ENCODE measurements at regions not wholly inside any gene's neighbourhood (a gene's known extent, or its start where the extent isn't known, plus 50 kb on each side); places are given as distances from the start of the nearest gene placed in this dataset.

DNA sequence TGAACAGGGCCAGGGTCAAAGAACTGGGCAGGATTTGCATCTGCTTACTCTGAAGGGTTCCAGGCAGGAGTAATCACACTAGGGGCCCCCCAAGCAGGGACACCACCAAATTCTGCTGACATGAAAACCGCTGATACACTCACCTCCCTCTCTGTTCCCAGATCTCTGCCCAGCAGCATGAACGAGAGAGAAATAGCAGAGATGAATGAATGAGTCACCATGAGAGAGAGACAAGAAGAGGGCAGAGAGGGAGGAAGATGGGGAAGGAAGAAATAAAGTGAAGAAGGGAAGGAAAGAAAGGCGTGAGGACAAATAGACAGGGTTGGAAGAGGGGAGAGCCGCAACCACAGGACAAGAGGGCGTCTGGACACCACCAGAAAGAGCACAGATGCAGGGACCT, 285.9 kb upstream of the NEBL start (continued):
- TF ChIP-seq, protein P1, sequence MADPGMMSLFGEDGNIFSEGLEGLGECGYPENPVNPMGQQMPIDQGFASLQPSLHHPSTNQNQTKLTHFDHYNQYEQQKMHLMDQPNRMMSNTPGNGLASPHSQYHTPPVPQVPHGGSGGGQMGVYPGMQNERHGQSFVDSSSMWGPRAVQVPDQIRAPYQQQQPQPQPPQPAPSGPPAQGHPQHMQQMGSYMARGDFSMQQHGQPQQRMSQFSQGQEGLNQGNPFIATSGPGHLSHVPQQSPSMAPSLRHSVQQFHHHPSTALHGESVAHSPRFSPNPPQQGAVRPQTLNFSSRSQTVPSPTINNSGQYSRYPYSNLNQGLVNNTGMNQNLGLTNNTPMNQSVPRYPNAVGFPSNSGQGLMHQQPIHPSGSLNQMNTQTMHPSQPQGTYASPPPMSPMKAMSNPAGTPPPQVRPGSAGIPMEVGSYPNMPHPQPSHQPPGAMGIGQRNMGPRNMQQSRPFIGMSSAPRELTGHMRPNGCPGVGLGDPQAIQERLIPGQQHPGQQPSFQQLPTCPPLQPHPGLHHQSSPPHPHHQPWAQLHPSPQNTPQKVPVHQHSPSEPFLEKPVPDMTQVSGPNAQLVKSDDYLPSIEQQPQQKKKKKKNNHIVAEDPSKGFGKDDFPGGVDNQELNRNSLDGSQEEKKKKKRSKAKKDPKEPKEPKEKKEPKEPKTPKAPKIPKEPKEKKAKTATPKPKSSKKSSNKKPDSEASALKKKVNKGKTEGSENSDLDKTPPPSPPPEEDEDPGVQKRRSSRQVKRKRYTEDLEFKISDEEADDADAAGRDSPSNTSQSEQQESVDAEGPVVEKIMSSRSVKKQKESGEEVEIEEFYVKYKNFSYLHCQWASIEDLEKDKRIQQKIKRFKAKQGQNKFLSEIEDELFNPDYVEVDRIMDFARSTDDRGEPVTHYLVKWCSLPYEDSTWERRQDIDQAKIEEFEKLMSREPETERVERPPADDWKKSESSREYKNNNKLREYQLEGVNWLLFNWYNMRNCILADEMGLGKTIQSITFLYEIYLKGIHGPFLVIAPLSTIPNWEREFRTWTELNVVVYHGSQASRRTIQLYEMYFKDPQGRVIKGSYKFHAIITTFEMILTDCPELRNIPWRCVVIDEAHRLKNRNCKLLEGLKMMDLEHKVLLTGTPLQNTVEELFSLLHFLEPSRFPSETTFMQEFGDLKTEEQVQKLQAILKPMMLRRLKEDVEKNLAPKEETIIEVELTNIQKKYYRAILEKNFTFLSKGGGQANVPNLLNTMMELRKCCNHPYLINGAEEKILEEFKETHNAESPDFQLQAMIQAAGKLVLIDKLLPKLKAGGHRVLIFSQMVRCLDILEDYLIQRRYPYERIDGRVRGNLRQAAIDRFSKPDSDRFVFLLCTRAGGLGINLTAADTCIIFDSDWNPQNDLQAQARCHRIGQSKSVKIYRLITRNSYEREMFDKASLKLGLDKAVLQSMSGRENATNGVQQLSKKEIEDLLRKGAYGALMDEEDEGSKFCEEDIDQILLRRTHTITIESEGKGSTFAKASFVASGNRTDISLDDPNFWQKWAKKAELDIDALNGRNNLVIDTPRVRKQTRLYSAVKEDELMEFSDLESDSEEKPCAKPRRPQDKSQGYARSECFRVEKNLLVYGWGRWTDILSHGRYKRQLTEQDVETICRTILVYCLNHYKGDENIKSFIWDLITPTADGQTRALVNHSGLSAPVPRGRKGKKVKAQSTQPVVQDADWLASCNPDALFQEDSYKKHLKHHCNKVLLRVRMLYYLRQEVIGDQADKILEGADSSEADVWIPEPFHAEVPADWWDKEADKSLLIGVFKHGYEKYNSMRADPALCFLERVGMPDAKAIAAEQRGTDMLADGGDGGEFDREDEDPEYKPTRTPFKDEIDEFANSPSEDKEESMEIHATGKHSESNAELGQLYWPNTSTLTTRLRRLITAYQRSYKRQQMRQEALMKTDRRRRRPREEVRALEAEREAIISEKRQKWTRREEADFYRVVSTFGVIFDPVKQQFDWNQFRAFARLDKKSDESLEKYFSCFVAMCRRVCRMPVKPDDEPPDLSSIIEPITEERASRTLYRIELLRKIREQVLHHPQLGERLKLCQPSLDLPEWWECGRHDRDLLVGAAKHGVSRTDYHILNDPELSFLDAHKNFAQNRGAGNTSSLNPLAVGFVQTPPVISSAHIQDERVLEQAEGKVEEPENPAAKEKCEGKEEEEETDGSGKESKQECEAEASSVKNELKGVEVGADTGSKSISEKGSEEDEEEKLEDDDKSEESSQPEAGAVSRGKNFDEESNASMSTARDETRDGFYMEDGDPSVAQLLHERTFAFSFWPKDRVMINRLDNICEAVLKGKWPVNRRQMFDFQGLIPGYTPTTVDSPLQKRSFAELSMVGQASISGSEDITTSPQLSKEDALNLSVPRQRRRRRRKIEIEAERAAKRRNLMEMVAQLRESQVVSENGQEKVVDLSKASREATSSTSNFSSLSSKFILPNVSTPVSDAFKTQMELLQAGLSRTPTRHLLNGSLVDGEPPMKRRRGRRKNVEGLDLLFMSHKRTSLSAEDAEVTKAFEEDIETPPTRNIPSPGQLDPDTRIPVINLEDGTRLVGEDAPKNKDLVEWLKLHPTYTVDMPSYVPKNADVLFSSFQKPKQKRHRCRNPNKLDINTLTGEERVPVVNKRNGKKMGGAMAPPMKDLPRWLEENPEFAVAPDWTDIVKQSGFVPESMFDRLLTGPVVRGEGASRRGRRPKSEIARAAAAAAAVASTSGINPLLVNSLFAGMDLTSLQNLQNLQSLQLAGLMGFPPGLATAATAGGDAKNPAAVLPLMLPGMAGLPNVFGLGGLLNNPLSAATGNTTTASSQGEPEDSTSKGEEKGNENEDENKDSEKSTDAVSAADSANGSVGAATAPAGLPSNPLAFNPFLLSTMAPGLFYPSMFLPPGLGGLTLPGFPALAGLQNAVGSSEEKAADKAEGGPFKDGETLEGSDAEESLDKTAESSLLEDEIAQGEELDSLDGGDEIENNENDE (IDR thresholded peaks at IDR 0.05; ENCODE audit: insufficient replicate concordance, low read length): no peak
- TF ChIP-seq TCF12 (IDR thresholded peaks at IDR 0.05; ENCODE audit: low read depth, low read length) (no peak), JUN (IDR thresholded peaks at IDR 0.05; ENCODE audit: low read depth, low read length) (no peak), SP2 (IDR thresholded peaks at IDR 0.05; ENCODE audit: low read length) (no peak), SIN3A (conservative IDR thresholded peaks at IDR 0.05 in 1 of 2, IDR thresholded peaks at IDR 0.05 in 1 of 2; ENCODE audit: low read depth in 1 of 2, low read length in 2 of 2) (no peak), SUZ12 (IDR thresholded peaks at IDR 0.05; ENCODE audit: low read length) (no peak), CREB1 (IDR thresholded peaks at IDR 0.05) (no peak), CHD2 (IDR thresholded peaks at IDR 0.05; ENCODE audit: low read length) (no peak)
- TF ChIP-seq, protein P2, sequence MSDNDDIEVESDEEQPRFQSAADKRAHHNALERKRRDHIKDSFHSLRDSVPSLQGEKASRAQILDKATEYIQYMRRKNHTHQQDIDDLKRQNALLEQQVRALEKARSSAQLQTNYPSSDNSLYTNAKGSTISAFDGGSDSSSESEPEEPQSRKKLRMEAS (IDR thresholded peaks at IDR 0.05): no peak
